RPMI8226 (cell line): ENCODE measurements at regions not wholly inside any gene's neighbourhood (a gene's known extent, or its start where the extent isn't known, plus 50 kb on each side); places are given as distances from the start of the nearest gene placed in this dataset.
"Not testable (repeated sequence)": the region's sequence is repeated elsewhere in the genome, so short reads cannot be mapped to it uniquely, and the experiment has no call there.

Source experiments
- DNase-seq: peaks from one replicate; pipeline ENCODE4 v3.0.0-alpha.2; 2015

DNA sequence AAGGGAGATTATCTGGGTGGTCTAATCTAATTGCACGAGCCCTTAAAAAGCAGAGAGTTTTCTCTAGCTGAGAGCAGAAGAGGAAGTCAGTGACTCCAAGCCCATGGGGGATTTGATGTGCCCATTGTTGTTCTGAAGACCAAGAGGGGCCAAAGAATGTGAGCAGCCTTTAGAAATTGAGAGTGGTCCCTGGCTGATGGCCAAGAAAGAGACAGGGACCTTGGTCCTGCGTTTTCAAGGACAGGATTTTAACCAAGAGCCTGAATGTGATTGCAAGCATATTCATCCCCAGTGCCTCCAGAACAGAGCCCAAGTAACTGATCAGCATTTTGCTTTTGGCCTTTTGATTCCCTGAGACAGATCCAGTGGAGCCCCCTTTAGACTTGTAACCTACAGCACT, 1353.9 kb downstream of the AACS start:
- no peak for DNase-seq

DNA sequence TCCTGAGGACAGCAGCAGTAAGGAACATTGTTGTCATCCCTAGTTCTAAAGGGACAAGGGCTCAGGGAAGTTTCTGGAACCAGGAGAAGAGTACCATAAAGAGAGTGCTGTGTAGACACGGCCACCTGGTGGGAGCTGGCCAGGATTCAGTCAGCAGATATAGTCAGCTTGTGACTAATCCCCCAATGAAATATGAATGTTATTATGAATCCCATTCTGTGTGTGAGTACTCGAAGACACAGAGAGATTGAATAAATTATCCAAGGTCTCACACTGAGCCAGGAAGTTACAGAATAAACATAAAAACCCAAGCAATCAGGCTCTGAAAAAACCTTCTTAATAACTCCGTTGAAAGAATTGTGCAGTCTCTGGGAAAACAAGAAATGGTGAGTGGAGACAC, 1359.5 kb downstream of the AACS start:
- DNase-seq, result no peak

DNA sequence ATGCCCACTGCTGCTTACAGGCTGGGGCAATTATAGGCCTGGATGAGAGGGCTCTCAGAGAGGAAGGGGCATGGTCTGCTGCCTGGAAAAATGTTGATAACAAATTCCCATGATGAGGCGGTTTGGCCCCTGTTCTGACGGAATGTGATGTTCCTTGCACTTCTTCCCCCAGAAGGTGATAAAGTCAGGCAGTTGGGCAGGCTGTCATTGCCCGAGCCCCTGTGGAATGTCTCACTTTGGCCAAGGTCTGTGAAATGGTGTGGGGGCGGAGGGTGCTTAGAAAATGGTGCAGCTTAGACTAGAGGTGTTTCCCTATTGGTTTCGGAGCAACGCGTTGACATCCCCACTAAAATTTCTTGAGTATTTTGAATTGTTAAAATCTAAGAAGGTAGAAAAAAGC, 1360.0 kb downstream of the AACS start:
- no peak for DNase-seq

DNA sequence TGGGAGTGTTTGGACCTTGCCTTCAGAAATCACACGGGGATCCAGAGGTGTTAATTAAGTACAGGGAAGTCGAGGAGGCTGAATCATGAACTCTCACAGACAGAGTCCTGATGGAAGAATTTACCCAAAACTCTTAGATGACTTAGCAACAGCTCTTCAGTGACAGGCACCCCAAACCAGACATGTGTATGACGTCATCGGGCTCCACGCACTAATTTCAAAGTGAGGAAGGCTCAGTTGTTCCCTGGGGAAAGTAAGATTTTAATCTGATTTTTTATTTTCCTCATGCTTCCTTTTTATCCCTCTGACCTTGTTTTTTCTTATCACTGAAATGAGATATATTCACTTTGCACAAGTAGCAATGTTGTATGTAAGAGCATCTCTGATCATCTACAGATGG, 1363.5 kb downstream of the AACS start:
- no peak for DNase-seq

DNA sequence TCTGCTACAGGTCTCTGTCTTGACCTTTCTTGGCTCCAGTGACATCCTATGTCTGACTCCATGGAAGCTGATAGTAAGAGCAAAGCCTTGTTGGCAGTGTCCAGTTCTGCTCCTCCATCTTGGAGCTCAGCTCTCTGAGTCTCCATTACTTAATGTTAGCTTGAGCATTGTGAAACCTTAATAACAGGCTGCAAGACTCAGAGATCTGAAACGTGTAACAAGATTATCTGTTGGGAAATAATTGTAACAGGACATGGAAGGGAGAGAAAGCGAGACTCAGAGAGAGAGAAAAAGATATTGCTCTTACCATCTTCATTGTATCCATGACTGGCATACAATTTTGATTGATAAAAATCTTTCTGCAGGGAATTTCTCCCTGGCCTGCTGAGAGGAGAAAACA, 1365.7 kb downstream of the AACS start:
- DNase-seq, result no peak

DNA sequence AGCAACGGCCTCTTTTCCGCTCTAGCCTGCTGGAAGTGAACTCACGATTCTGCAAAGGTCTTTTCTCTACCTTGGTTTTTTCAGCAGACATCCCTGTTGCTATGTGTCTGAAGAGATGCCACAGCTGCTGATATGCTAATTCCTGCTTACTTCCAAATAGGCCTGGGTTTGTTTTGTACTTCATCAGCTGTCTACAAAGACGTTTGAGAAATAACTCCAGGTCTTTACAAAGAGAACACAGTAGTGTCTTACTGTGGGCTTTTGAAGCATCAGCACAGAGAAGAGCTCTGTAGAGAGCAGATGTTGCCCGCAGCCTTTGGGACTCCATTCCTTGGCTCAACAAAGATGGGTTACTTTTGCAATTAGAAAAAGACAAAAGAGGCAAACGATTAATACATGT, 1366.5 kb downstream of the AACS start:
- no peak for DNase-seq

DNA sequence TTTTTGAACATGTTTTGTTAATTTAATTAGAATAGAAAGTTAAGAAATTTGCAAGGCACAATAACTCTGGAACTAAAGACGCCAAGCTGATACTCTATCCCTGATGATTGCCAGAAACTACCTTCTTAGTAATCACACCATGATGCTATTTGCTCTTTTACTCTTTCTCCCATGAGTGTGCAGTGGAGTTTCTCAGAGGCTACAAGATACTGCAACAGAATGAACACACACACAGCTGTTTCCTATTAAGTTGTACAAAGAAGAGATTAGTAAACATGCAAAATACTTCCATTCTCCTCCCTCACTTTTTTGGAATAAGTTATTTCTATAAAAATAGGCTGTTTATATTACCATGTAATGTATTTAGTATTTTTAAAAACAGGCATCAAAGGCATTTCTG, 1367.5 kb downstream of the AACS start:
- no peak for DNase-seq

DNA sequence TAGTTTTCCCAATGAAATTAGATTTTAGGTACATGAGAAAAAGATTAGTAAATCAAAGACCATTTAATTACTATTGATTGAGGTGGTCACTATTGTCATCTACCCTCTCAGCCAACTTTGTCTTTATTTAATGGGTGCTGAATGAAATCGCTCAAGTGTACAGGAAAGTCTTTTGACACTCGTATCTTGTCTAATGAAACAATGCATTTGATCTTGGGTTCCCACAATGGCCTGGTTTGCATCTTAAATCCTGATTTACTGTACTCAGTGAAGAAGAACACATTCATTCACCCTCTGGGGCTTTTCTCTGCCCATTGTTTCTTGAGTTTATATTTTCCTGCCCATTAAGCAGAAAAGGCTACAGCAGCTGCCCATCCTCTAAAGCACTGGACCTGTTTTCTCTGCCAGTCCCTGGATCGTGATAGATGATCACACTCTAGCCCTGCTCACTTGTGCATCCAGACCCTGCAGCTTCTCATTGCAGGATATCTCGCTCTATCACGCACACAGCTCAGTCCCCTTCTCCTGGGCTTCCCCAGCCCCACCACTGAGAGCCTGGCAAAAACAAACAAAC, 1369.3 kb downstream of the AACS start:
- no peak for DNase-seq

DNA sequence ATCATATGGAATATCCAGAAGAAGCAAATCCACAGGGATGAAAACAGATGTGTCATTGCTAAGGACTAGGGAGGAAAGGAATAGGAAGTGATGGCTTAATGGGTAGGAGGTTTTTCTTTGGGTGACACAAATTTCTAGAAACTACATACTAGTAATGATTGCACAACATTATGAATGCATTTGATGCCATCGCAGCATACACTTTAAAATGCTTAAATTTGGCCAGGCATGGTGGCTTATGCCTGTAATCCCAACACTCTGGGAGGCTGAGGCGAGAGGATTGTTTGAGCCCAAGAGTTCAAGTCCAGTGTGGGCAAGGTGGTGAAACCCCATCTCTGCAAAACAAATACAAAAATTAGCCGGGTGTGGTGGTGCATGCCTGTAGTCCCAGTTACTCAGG, 1370.8 kb downstream of the AACS start:
- no peak for DNase-seq

DNA sequence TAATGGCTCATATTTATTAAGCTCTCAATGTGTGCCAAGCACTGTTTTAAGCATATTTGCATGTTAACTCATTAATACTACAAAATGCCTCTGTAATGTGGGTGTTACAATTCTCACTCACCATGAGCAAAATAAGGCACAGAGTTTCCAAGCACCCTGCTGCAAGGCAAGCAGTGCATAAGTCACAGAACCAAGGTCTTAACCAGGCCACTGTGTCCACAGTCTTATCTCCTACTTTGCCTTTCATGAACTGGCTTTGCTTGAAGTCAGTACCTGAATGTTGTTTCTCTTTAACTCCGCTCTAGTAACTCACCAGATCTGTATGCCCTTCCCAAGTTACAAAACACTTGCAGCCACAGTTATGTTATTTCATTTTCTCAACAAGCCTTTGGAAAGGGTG, 1372.7 kb downstream of the AACS start:
- no peak for DNase-seq

DNA sequence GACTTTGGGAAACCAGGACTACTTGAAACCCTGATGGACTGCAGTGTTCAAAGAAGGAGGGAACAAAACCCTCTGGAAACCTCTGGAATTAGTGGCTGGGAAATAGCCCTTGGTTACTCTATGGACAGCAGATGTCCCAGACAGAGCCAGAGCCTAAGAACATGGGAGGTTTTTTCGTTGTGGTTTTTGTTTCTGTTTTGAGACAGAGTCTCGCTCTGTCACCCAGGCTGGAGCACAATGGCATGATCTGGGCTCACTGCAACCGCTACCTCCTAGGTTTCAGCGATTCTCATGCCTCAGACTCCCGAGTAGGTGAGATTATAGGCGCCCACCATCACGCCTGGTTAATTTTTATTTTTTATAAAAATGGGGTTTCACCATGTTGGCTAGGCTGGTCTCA, 1378.7 kb downstream of the AACS start:
- no peak for DNase-seq

DNA sequence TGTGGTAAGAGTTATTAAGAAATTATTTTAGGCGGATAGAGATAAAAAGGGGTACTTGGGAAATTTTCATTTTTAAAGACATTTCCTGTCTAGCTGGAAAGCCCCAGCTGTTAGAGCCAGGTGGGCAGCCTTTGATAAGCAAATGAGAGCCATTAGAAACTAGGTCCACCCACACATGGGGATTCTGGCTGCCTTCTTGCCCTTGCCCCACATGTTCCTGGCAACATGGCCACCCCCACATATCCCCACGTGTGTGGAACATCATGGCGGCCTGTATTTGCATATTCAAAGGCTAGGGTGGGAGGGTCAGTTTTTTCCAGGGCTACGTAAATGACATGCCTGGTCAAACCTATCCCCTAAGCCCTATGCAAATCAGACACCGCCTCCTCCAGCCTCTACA, 1382.1 kb downstream of the AACS start:
- DNase-seq, result no peak

DNA sequence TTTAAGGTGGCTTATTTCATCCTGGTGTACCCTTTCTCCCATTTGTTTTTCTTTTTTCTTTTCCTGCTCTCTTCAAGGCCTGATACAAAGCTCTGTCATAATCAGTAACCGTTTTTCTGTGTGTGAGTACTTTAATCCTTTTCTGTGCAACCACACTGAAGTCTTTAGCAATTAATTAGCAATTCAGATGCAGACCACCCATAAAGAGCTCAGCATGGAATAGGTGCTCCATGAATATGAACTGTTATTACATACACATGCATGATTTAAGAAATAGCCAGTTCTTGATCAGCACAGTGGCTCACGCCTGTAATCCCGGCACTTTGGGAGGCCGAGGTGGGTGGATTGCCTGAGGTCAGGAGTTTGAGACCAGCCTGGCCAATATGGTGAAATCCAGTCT, 1386.6 kb downstream of the AACS start:
- no peak for DNase-seq

DNA sequence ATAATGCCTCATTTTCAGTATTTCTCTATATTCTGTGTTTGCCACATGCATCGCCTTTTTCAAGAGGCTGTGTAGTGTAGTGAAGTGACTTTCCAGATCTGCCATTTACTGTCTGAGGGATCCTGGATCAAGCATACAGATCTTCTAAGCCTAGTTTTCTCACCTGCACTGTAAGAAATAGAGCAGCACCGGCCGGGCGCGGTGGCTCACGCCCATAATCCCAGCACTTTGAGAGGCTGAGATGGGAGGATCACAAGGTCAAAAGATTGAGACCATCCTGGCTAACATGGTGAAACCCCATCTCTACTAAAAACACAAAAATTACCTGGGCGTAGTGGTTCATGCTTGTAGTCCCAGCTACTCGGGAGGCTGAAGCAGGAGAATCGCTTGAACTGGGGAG, 1387.5 kb downstream of the AACS start:
- DNase-seq, result not testable (repeated sequence)

DNA sequence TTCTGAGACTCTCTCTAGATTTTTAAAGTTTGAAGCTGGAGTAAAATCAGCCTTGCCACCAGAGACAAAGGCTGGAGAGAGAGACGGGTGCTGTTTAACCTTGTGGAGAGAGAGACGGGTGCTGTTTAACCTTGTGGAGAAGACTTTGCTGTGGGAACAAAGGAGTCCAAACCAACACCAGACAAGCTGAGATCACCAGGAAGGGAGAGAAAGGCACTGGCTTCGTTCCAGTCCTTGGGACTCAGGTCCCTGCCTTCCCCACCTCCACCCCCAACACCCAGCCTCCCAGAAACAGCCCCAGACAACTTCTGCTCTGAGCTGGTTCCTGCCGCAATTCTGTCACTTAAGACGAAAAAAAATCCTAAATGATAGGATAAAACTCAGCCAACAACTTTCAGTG, 1389.3 kb downstream of the AACS start:
- no peak for DNase-seq

DNA sequence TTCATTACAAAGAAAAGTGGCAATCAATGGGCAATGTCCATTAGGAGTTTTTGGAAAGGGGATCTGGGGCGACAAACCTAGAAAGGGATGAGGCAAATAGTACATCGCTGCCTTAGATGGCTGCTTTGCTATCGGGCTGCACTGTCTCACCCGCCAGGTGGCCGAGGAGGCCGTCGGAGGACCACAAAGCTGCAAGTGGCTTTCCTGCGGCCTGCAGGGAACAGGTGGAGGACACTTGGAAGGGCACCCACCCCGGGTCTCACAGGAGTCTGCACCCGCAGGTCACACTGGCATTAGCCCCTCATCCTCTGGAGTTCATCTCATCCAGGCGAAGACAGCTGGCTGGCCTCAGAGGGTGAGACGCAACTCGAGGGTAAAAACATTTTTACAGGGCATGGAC, 1392.5 kb downstream of the AACS start:
- DNase-seq, result no peak

DNA sequence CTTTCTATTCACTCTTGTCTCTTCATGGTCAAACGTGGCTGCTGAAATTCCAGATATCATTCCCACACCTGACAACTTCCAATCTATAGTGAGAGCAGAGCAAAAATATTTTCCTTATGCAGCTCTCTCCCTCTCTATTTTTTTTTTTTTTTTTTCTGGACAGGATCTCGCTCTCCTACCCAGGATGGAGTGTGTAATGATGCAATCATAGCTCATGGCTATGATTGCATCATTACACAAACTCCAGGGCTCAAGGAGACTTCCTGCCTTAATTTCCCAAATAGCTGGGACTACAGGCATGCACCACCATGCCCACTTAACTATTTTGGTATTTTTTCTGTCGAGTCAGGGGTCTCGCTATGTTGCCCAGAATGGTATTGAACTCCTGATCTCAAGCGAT, 1398.9 kb downstream of the AACS start:
- DNase-seq, result no peak

DNA sequence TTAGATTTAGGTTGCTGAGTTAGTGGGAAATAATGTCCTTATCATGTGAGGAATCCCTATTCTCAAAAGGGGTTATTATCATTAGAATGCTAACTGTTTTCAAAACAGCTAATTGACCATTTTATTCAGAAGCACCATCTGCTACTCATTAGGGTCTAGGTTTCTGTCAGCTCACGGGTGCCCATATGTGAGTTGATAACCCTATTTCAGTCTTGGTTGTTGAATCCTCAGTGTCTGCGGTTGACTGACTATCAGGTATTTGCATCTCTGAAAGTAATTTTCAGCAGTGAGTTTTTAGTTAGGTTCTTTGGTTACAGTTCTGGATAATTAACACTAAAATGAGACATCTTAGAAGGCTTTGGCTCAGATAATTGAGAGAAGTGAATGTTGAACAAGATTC, 1404.0 kb downstream of the AACS start:
- DNase-seq, result no peak

DNA sequence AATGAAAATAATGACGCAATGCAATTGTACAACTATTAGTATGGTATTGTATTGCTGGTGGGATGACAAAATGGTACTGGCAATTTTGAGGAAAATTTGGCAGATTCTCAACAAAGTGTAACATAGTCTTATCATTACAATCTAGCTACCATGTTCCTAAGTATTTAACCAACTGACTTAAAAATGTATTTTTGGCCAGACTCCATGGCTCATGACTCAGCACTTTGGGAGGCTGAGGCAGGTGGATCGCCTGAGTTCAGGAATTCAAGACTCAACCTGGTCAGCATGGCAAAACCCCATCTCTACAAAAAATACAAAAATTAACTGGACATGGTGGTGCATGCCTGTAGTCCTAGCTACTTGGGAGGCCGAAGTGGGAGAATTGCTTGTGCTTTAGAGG, 1409.5 kb downstream of the AACS start:
- DNase-seq, result no peak

DNA sequence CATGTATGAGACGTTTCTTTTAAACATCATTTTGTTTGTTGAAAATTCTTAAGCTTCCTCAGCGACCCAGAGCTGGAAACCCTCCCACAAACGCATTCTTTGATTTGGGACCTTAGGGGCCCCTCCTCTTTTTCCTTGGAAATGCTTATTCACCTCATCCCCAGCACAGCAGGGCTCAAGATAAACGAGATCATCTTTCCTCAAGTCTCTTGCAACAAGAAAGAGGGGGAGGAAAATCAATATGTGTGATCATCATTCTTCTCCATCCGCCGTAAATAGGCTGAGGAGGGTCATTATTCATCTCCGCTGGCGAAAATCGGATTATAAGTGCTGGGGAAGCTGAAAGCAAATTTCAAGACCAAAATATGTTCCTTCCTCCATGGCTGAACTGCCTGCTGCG, 1415.2 kb downstream of the AACS start:
- no peak for DNase-seq

DNA sequence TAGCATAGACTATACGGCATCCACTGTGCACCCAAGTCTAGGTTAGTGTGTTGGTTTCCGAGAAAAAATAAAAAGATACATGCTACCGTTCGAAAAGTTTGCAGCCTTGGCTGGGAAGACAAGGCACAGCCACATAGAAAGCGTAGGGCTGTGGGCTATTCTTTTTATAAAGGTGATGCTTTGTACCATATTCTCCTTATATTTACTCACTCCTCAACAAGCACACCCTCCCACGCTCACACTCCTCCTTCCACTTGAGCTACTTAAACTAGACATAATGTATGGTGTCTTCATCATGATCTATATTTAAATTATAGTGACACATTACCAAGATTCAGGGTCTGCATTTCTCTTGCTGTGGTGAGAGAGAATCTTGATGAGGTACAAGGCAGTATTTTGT, 1416.5 kb downstream of the AACS start:
- no peak for DNase-seq

DNA sequence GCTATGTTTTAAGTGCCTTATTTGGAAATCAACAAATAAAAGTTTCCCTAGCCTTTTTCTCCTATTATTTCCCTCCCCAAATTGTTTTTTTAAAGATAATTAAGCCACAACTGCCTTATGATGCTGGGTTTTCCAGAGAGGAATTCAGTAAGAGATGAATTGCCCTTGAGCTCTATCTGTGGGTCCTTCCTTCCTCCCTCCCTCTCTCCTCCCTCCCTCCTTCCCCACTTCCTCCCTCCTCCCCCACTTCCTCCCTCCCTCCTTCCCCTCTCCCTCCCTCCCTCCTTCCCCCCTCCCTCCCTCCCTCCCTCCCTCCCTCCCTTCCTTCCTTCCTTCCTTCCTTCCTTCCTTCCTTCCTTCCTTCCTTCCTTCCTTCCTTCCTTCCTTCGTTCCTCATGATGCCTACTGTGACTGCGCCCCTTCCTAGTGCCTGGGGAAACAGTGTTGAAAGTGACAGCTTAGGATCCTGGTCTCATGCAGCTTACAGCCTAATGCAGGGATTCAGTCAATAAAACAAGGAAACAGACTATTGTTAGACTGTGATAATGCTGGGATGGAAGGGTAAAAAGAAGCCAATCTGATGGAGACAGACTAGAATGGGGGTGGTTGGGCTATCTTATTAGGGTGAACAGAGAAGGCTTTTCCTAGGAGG, 1417.1 kb downstream of the AACS start:
- DNase-seq, result no peak

DNA sequence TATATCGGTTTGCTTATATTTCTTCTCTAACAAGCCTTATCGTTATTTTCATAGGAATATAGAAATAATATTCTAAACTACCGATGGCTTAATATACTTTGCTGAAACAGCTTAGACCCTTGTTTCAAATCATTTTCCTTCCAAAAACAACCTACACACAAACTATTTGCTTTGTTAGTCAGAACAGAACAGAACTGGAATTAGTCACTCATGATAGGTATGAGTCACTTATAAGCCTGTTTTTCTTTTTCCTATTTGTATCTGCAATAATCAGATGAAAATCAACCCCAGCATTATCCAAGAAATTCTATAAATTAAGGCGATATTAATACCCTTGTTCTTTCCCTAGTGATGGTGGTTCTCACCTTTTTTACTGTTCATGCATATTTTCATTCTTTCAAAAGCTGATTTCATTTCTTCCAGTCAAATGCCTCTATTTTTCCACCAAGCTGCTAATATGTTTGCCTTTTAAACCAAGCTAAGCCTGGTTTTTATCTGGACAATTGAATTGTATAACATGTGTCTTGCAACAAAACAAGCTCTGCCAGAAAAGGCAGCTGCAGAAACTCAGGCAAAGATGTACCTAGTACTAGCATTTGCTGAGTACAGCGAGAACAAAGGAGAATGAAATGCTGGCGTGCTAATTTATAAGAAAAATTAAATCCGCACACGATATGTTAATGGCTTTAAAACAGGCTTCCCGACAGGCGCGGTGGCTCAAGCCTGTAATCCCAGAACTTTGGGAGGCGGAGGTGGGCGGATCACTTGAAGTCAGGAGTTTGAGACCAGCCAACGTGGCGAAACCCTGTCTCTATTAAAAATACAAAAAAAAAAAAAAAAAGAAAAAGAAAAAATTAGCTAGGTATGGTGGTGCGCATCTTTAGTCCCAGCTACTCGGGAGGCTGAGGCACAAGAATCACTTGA, 1418.2 kb downstream of the AACS start:
- DNase-seq, result no peak

DNA sequence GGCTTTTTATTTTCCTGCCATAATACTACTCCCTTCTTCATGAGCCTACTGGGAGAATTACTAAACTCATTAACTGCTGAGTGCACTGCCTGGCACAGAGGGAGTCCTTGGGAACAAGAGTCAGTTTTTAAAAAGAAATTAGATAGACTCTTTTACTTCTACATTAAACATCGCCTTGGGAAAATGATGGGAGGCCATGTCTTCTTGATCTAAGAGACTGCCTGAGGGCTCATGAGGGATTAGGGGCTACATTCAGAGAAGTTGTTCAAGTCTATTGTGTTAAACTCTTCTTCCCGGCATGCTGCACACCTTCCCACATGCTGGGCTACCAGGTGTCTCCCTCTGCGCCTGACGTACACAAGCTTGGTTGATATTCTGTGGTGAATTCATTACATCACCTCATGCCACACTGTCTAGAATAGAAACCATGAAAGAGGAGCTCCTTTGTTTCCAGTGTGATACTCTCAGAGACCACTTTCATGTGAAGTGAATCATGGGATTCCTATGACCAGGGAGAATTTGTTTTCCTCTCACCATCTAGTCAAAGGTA, 1422.3 kb downstream of the AACS start:
- no peak for DNase-seq
